ENCODE measurements at regions not wholly inside any gene's neighbourhood (a gene's known extent, or its start where the extent isn't known, plus 50 kb on each side); places are given as distances from the start of the nearest gene placed in this dataset.

DNA sequence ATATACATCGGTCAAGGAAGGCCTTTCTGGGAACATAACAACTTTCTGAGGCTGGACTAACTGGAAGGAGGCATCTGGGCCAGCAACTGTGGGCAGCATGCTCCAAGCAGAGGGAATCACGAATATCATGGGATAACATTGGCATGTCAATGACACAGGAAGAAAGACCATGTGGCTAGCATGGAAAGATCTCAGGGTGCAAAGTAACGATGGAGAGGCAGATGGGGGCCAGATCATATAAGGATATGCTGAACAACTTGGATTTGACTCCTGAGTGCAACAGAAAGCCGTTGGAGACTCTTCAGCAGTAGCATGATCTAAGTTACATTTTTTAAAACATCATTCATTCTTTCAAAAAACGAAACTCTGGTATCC is 133.6 kb downstream of the FOXI3 start:
- TF ChIP-seq RFX5 (IDR thresholded peaks at IDR 0.05; ENCODE audit: low read depth, low read length) (no peak), RCOR1 (IDR thresholded peaks at IDR 0.05; ENCODE audit: insufficient replicate concordance, low read length) (no peak), NFE2L2 (IDR thresholded peaks at IDR 0.05; ENCODE audit: low read depth, low read length) (no peak), MXI1 (IDR thresholded peaks at IDR 0.05; ENCODE audit: borderline replicate concordance, low read depth, low read length) (no peak), SMC3 (IDR thresholded peaks at IDR 0.05; ENCODE audit: low read depth, low read length) (no peak), CHD1 (IDR thresholded peaks at IDR 0.05; ENCODE audit: low read depth, low read length) (no peak)
- TF ChIP-seq, protein P1, sequence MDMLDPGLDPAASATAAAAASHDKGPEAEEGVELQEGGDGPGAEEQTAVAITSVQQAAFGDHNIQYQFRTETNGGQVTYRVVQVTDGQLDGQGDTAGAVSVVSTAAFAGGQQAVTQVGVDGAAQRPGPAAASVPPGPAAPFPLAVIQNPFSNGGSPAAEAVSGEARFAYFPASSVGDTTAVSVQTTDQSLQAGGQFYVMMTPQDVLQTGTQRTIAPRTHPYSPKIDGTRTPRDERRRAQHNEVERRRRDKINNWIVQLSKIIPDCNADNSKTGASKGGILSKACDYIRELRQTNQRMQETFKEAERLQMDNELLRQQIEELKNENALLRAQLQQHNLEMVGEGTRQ (IDR thresholded peaks at IDR 0.05; ENCODE audit: low read depth, low read length): no peak
- TF ChIP-seq, protein P2, sequence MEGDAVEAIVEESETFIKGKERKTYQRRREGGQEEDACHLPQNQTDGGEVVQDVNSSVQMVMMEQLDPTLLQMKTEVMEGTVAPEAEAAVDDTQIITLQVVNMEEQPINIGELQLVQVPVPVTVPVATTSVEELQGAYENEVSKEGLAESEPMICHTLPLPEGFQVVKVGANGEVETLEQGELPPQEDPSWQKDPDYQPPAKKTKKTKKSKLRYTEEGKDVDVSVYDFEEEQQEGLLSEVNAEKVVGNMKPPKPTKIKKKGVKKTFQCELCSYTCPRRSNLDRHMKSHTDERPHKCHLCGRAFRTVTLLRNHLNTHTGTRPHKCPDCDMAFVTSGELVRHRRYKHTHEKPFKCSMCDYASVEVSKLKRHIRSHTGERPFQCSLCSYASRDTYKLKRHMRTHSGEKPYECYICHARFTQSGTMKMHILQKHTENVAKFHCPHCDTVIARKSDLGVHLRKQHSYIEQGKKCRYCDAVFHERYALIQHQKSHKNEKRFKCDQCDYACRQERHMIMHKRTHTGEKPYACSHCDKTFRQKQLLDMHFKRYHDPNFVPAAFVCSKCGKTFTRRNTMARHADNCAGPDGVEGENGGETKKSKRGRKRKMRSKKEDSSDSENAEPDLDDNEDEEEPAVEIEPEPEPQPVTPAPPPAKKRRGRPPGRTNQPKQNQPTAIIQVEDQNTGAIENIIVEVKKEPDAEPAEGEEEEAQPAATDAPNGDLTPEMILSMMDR (conservative IDR thresholded peaks at IDR 0.05; ENCODE audit: low read depth, low read length): no peak
- H4K8ac ChIP-seq (ENCODE audit: low read depth in 2 of 2, low read length in 2 of 2): no peak overlapping the region
- no peak overlapping the region for H2BK20ac ChIP-seq (ENCODE audit: low read depth, low read length)
- H3K4me2 ChIP-seq (ENCODE audit: low read depth, low read length): no peak overlapping the region
- H3K9me1 ChIP-seq (ENCODE audit: insufficient read depth, low read length): no peaks in the 10 kb centered on the region
- H4K5ac ChIP-seq (ENCODE audit: low read depth, low read length): no peak overlapping the region
- dilution Hi-C loops (cut with HindIII; ENCODE audit: low sequenced_read_pairs, unreplicated experiment): no loop called here
- ChIA-PET POLR2A (ENCODE audit: unreplicated experiment) (no interaction called here), CTCF (no interaction called here)
- no peaks in the 10 kb centered on the region for H4K20me1 ChIP-seq (ENCODE audit: insufficient read depth, low read length)
- H3K14ac ChIP-seq (replicated peaks; ENCODE audit: low read depth, low read length): no peak overlapping the region
- H3K4ac ChIP-seq (ENCODE audit: low read depth, low read length): no peak overlapping the region
- in situ Hi-C loops (cut with MboI; ENCODE audit: low sequenced_read_pairs): no loop called here
- intact Hi-C loops (cut with micrococcal nuclease): no loop called here
- ATAC-seq (ENCODE audit: low read depth): no peak
- no peak overlapping the region for H2BK15ac ChIP-seq (ENCODE audit: low read depth, low read length)
- no peak overlapping the region for H3K9ac ChIP-seq (ENCODE audit: low read depth, low read length)
- H3K56ac ChIP-seq (ENCODE audit: extremely low read depth, insufficient read depth, low read length): no peak overlapping the region
- H3K27ac ChIP-seq (ENCODE audit: insufficient read depth, low read length): no peak overlapping the region
- H3K27me3 ChIP-seq (ENCODE audit: control insufficient read depth, insufficient read depth, low read length): no peaks in the 10 kb centered on the region
- H4K91ac ChIP-seq (ENCODE audit: insufficient read depth, low read depth, low read length): no peak overlapping the region
- H2BK120ac ChIP-seq (ENCODE audit: low read depth, low read length): no peak overlapping the region
- no peaks in the 10 kb centered on the region for H3K79me1 ChIP-seq (ENCODE audit: low read depth in 1 of 2, low read length in 2 of 2)
- no peak overlapping the region for H3K18ac ChIP-seq (ENCODE audit: low read depth, low read length)
- no peak overlapping the region for H2AFZ ChIP-seq (replicated peaks; ENCODE audit: low read length, poor library complexity)
- no peak overlapping the region for H3K23ac ChIP-seq (ENCODE audit: low read depth, low read length)
- WGBS, 2 experiments (ENCODE audit: extremely low coverage in 2 of 2, insufficient read length in 1 of 2): 50% methylated on average over 1 of the region's 5 CpGs; no CpG with 5 or more reads in 1 of the 2 experiments
- no peaks in the 10 kb centered on the region for H3K9me3 ChIP-seq (ENCODE audit: control insufficient read depth, insufficient read depth, low read length)
- DNase-seq: no peak
- BruUV-seq (replicated peaks): no TSS peak
- H3K36me3 ChIP-seq (ENCODE audit: control insufficient read depth, insufficient read depth, low read length): no peaks in the 10 kb centered on the region
- H2BK5ac ChIP-seq (ENCODE audit: low read depth, low read length, poor library complexity, severe bottlenecking): no peak overlapping the region
- H2AK9ac ChIP-seq (replicated peaks; ENCODE audit: low read depth, low read length, poor library complexity): no peak overlapping the region
- H3K4me1 ChIP-seq (ENCODE audit: control insufficient read depth, insufficient read depth, low read length): no peaks in the 10 kb centered on the region
- H2AK5ac ChIP-seq (ENCODE audit: low read depth, low read length): no peak overlapping the region
- no peak overlapping the region for H3K4me3 ChIP-seq (ENCODE audit: insufficient read depth, low read depth, low read length)
